Mesothelial cell of epicardium (in vitro differentiated cells): ENCODE measurements at regions not wholly inside any gene's neighbourhood (a gene's known extent, or its start where the extent isn't known, plus 50 kb on each side); places are given as distances from the start of the nearest gene placed in this dataset.

Experiments
- DNase-seq, 2 experiments: peaks; one replicate each; pipeline ENCODE4 v3.0.0; 2021; ENCODE audit warnings: low spot score in 2 of 2; ENCODE audit not compliant: unreplicated experiment in 2 of 2
- H3K27ac Mint-ChIP-seq: 2 replicates; pipeline ENCODE4 v1.8.0; 2021; ENCODE audit warnings: mixed read lengths
- H3K27me3 Mint-ChIP-seq: 2 replicates; pipeline ENCODE4 v1.8.0; 2021; ENCODE audit warnings: low read depth, mixed read lengths
- H3K36me3 Mint-ChIP-seq: 2 replicates; pipeline ENCODE4 v1.8.0; 2021; ENCODE audit warnings: mixed read lengths
- H3K4me1 Mint-ChIP-seq: 2 replicates; pipeline ENCODE4 v1.8.0; 2021; ENCODE audit warnings: mixed read lengths
- H3K4me3 Mint-ChIP-seq: 2 replicates; pipeline ENCODE4 v1.8.0; 2021; ENCODE audit warnings: mild to moderate bottlenecking, moderate library complexity, mixed read lengths
- H3K9me3 Mint-ChIP-seq: 2 replicates; pipeline ENCODE4 v1.8.0; 2021; ENCODE audit warnings: mixed read lengths
- TF ChIP-seq, protein P1 (sequence below): fragments of 200-600 bp; sonication (generic); IDR thresholded peaks from one replicate; pipeline ENCODE4 v1.5.0; 2021; ENCODE audit warnings: antibody characterized with exemption; ENCODE audit not compliant: unreplicated experiment

DNA sequence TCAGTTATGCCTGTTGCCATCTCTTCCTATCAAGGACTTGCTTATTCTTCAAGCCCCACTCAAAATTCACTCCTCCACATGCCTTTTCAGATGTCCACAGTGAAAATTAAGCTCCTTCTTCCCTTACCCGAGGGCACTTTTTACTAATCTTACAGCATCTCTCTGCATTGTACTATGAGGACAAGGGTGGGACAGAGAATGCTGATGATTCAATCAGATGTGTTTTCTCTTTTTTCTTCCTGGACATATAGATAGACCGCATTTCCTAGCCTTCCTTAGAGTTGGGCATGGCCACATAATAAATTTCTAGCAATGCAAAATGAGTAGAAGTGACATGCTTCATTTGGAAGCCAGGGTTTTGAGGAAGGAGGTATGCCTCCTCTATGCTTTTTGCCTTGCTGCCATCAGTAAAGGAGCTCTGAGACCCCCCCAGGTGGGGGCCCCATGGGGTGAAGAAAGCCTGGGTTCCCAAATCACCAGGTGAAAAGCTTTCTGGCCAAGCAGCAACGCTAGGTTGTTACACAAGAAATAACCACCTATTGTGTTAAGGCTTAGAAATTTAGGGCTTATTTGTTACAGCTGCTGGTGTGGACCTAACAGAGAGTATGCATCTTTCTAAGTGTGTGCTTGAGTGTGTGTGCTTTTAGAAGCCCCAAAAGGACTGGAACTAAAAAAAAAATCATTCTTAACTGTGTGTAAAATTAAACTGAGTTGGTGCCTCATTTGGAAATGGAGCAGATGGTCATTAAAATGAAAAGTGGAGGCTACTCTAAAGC, 424.5 kb downstream of the STK39 start:
- Mint-ChIP-seq H3K9me3 (peaks cover 4% of the 10 kb centered on the region), H3K27me3 (peaks cover 2% of the 10 kb centered on the region), H3K27ac (no peak overlapping the region), H3K36me3 (no peaks in the 10 kb centered on the region), H3K4me1 (no peaks in the 10 kb centered on the region), H3K4me3 (no peak overlapping the region)
- DNase-seq = no peak
- TF ChIP-seq, protein P1, sequence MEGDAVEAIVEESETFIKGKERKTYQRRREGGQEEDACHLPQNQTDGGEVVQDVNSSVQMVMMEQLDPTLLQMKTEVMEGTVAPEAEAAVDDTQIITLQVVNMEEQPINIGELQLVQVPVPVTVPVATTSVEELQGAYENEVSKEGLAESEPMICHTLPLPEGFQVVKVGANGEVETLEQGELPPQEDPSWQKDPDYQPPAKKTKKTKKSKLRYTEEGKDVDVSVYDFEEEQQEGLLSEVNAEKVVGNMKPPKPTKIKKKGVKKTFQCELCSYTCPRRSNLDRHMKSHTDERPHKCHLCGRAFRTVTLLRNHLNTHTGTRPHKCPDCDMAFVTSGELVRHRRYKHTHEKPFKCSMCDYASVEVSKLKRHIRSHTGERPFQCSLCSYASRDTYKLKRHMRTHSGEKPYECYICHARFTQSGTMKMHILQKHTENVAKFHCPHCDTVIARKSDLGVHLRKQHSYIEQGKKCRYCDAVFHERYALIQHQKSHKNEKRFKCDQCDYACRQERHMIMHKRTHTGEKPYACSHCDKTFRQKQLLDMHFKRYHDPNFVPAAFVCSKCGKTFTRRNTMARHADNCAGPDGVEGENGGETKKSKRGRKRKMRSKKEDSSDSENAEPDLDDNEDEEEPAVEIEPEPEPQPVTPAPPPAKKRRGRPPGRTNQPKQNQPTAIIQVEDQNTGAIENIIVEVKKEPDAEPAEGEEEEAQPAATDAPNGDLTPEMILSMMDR = no peak

- Mint-ChIP-seq H3K36me3 (no peaks in the 10 kb centered on the region), H3K4me3 (no peak overlapping the region), H3K9me3 (peaks cover 4% of the 10 kb centered on the region), H3K27me3 (peaks cover 2% of the 10 kb centered on the region), H3K27ac (no peak overlapping the region), H3K4me1 (no peaks in the 10 kb centered on the region)
- no peak for DNase-seq
- TF ChIP-seq, protein P1 = no peak
These were observed 426.9 kb downstream of the STK39 start for GRCh38 chr2:167820488-167820887.

DNA sequence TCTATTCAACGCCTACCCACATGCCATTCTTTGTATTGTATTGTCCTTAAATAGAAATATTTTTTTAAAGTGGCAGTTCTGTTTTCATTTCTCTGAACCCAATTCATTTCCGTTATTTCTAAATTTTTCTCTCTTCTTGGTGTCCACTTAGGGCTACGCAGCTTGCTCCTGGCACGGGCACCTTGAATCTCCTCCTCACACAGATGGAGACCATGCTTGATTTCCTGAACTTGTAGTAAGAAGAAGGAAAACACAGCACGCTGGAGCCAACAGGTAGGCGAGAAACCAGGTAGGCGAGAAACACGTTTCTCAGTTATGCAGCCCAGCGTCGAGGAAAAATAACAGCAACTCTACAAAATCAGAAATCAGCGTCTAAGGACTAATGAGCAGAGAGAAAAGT, 428.9 kb downstream of the STK39 start:
- no peaks in the 10 kb centered on the region for H3K36me3 Mint-ChIP-seq
- no peak for DNase-seq
- H3K9me3 Mint-ChIP-seq = peaks cover 4% of the 10 kb centered on the region
- no peaks in the 10 kb centered on the region for H3K27me3 Mint-ChIP-seq
- no peak overlapping the region for H3K4me3 Mint-ChIP-seq
- no peaks in the 10 kb centered on the region for H3K4me1 Mint-ChIP-seq
- TF ChIP-seq, protein P1 = no peak
- no peak overlapping the region for H3K27ac Mint-ChIP-seq

GRCh38 chr2:167817908-167818307, 429.5 kb downstream of the STK39 start:
- Mint-ChIP-seq H3K4me3 (no peak overlapping the region), H3K36me3 (no peaks in the 10 kb centered on the region), H3K9me3 (peaks cover 4% of the 10 kb centered on the region), H3K27ac (no peak overlapping the region), H3K27me3 (no peaks in the 10 kb centered on the region), H3K4me1 (no peaks in the 10 kb centered on the region)
- TF ChIP-seq, protein P1 = no peak
- DNase-seq = no peak

GRCh38 chr2:167817422-167817821, 430.0 kb downstream of the STK39 start:
- Mint-ChIP-seq H3K36me3 (no peaks in the 10 kb centered on the region), H3K4me3 (no peak overlapping the region), H3K9me3 (peaks cover 4% of the 10 kb centered on the region), H3K4me1 (no peaks in the 10 kb centered on the region), H3K27me3 (no peaks in the 10 kb centered on the region), H3K27ac (no peak overlapping the region)
- TF ChIP-seq, protein P1 = no peak
- DNase-seq = no peak
